ENCODE measurements at regions not wholly inside any gene's neighbourhood (a gene's known extent, or its start where the extent isn't known, plus 50 kb on each side); places are given as distances from the start of the nearest gene placed in this dataset.

- no peaks in the 10 kb centered on the region for H3K79me2 ChIP-seq (ENCODE audit: control insufficient read depth, insufficient read depth, low read length)
- no peaks in the 10 kb centered on the region for H3K27me3 ChIP-seq (replicated peaks in 1 of 4; ENCODE audit: control extremely low read depth in 1 of 4, control insufficient read depth in 3 of 4, insufficient read depth in 4 of 4, low read length in 3 of 4)
- no peak overlapping the region for H3K4me3 ChIP-seq (ENCODE audit: control extremely low read depth in 1 of 5, extremely low read depth in 1 of 5, insufficient read depth in 1 of 5, low read depth in 2 of 5, low read length in 4 of 5)
- TF ChIP-seq EZH2 (IDR thresholded peaks at IDR 0.05; ENCODE audit: borderline replicate concordance, insufficient read depth, low read depth, low read length, poor library complexity, severe bottlenecking) = no peak
- TF ChIP-seq, protein P1, sequence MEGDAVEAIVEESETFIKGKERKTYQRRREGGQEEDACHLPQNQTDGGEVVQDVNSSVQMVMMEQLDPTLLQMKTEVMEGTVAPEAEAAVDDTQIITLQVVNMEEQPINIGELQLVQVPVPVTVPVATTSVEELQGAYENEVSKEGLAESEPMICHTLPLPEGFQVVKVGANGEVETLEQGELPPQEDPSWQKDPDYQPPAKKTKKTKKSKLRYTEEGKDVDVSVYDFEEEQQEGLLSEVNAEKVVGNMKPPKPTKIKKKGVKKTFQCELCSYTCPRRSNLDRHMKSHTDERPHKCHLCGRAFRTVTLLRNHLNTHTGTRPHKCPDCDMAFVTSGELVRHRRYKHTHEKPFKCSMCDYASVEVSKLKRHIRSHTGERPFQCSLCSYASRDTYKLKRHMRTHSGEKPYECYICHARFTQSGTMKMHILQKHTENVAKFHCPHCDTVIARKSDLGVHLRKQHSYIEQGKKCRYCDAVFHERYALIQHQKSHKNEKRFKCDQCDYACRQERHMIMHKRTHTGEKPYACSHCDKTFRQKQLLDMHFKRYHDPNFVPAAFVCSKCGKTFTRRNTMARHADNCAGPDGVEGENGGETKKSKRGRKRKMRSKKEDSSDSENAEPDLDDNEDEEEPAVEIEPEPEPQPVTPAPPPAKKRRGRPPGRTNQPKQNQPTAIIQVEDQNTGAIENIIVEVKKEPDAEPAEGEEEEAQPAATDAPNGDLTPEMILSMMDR (IDR thresholded peaks at IDR 0.05) = no peak
- peaks cover 0 to under 1% (median 0%) of the 10 kb centered on the region in 3 donors for H3K9me3 ChIP-seq (ENCODE audit: control extremely low read depth in 1 of 3, control insufficient read depth in 2 of 3, insufficient read depth in 1 of 3, low read length in 2 of 3)
- H2AFZ ChIP-seq (ENCODE audit: insufficient read depth, low read depth, low read length, poor library complexity, severe bottlenecking) = no peak overlapping the region
- intact Hi-C loops (cut with micrococcal nuclease) = no loop called here
- ATAC-seq (ENCODE audit: low read depth) = no peak
- no peaks in the 10 kb centered on the region for H3K36me3 ChIP-seq (replicated peaks in 1 of 2; ENCODE audit: control extremely low read depth in 1 of 2, control insufficient read depth in 1 of 2, extremely low read depth in 1 of 2, insufficient read depth in 2 of 2, low read length in 1 of 2)
- H3K4me2 ChIP-seq (replicated peaks; ENCODE audit: low read depth, low read length, poor library complexity, severe bottlenecking) = no peak overlapping the region
- no peaks in the 10 kb centered on the region for H4K20me1 ChIP-seq (ENCODE audit: control insufficient read depth, insufficient read depth, low read length, poor library complexity, severe bottlenecking)
- H3K27ac ChIP-seq (ENCODE audit: low read length in 2 of 2) = no peak overlapping the region
- WGBS (ENCODE audit: insufficient coverage) = 87% methylated on average over 22 of the region's 26 CpGs
- H3K27me3 Mint-ChIP-seq = no peaks in the 10 kb centered on the region
- H3K9ac ChIP-seq (ENCODE audit: low read length) = no peak overlapping the region
- no peaks in the 10 kb centered on the region for H3K9me3 Mint-ChIP-seq (ENCODE audit: insufficient read depth)
- H3K4me1 ChIP-seq (ENCODE audit: control insufficient read depth in 2 of 2, insufficient read depth in 2 of 2, low read length in 2 of 2) = no peaks in the 10 kb centered on the region
- ChIA-PET POLR2A (no interaction called here), CTCF (no interaction called here)
- H3K27ac Mint-ChIP-seq = no peak overlapping the region
- H3K4me3 Mint-ChIP-seq = no peak overlapping the region
- no peak for DNase-seq
- no peaks in the 10 kb centered on the region for H3K4me1 Mint-ChIP-seq
Measured at GRCh38 chr22:49078076-49078710, 749.5 kb downstream of the BRD1 start.

DNA sequence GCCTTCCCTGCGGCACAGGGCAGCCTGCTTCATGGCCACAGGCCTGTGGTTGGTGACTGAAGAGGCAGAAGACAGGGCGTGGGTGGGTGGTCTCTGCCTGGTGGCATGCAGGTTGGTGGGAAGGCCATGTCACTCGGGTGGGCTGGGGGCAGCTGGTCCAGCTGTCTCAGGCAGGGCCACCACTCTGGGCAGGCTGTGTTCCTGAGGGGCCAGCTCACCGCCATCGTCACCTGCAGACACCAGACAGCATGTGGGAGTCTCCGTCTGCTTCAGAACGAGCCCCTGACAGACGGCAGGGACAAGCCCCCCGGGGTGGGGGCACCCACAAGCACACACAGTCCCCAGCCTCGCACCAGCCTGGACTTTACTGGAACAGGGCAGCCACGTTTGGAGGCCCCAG, 750.1 kb downstream of the BRD1 start:
- Histone ChIP-seq H4K20me1 (ENCODE audit: control insufficient read depth, insufficient read depth, low read length, poor library complexity, severe bottlenecking) (no peaks in the 10 kb centered on the region), H3K27ac (ENCODE audit: low read length in 2 of 2) (no peak overlapping the region), H2AFZ (ENCODE audit: insufficient read depth, low read depth, low read length, poor library complexity, severe bottlenecking) (no peak overlapping the region), H3K4me3 (ENCODE audit: control extremely low read depth in 1 of 5, extremely low read depth in 1 of 5, insufficient read depth in 1 of 5, low read depth in 2 of 5, low read length in 4 of 5) (no peak overlapping the region), H3K27me3 (replicated peaks in 1 of 4; ENCODE audit: control extremely low read depth in 1 of 4, control insufficient read depth in 3 of 4, insufficient read depth in 4 of 4, low read length in 3 of 4) (no peaks in the 10 kb centered on the region), H3K9me3 (ENCODE audit: control extremely low read depth in 1 of 3, control insufficient read depth in 2 of 3, insufficient read depth in 1 of 3, low read length in 2 of 3) (peaks cover 0 to 3% (median 0%) of the 10 kb centered on the region in 3 donors), H3K9ac (ENCODE audit: low read length) (no peak overlapping the region), H3K79me2 (ENCODE audit: control insufficient read depth, insufficient read depth, low read length) (no peaks in the 10 kb centered on the region), H3K36me3 (replicated peaks in 1 of 2; ENCODE audit: control extremely low read depth in 1 of 2, control insufficient read depth in 1 of 2, extremely low read depth in 1 of 2, insufficient read depth in 2 of 2, low read length in 1 of 2) (no peaks in the 10 kb centered on the region), H3K4me2 (replicated peaks; ENCODE audit: low read depth, low read length, poor library complexity, severe bottlenecking) (no peak overlapping the region), H3K4me1 (ENCODE audit: control insufficient read depth in 2 of 2, insufficient read depth in 2 of 2, low read length in 2 of 2) (no peaks in the 10 kb centered on the region)
- DNase-seq (no peak), ATAC-seq (ENCODE audit: low read depth) (no peak)
- intact Hi-C loops (cut with micrococcal nuclease) = no loop called here
- ChIA-PET CTCF (no interaction called here), POLR2A (no interaction called here)
- 70% methylated on average over 11 of the region's 11 CpGs for WGBS (ENCODE audit: insufficient coverage)
- Mint-ChIP-seq H3K27ac (no peak overlapping the region), H3K4me3 (no peak overlapping the region), H3K4me1 (no peaks in the 10 kb centered on the region), H3K27me3 (no peaks in the 10 kb centered on the region), H3K9me3 (ENCODE audit: insufficient read depth) (no peaks in the 10 kb centered on the region)
- TF ChIP-seq, protein P1 (IDR thresholded peaks at IDR 0.05) = no peak
- TF ChIP-seq EZH2 (IDR thresholded peaks at IDR 0.05; ENCODE audit: borderline replicate concordance, insufficient read depth, low read depth, low read length, poor library complexity, severe bottlenecking) = no peak
